GM23248 (cell line): ENCODE measurements at regions not wholly inside any gene's neighbourhood (a gene's known extent, or its start where the extent isn't known, plus 50 kb on each side); places are given as distances from the start of the nearest gene placed in this dataset.

Experiments used
- DNase-seq: peaks from one replicate; pipeline ENCODE4 v3.0.0-alpha.2; 2015
- H2AFZ ChIP-seq: fragments of 200-600 bp; sonication (generic); 2 replicates; pipeline ENCODE4 v1.6.1; 2016; ENCODE audit warnings: antibody characterized with exemption
- H3F3A ChIP-seq: fragments of 200-600 bp; sonication (generic); 2 replicates; pipeline ENCODE4 v1.6.1; 2016; ENCODE audit warnings: mild to moderate bottlenecking, antibody characterized with exemption, mixed run types; ENCODE audit not compliant: insufficient read depth
- H3K27ac ChIP-seq: fragments of 200-600 bp; sonication (generic); 2 replicates; pipeline ENCODE4 v1.5.1; 2016; ENCODE audit warnings: mild to moderate bottlenecking
- H3K27me3 ChIP-seq: fragments of 200-600 bp; sonication (generic); replicated peaks from 2 replicates; pipeline ENCODE4 v1.6.1; 2016; ENCODE audit warnings: mild to moderate bottlenecking; ENCODE audit not compliant: insufficient read depth
- H3K36me3 ChIP-seq: fragments of 200-600 bp; sonication (generic); 2 replicates; pipeline ENCODE4 v1.6.1; 2016; ENCODE audit warnings: low read depth, mild to moderate bottlenecking
- H3K4me1 ChIP-seq: fragments of 200-600 bp; sonication (generic); 2 replicates; pipeline ENCODE4 v1.6.1; 2016; ENCODE audit warnings: mild to moderate bottlenecking; ENCODE audit not compliant: insufficient read depth
- H3K4me2 ChIP-seq: fragments of 200-600 bp; sonication (generic); one replicate; pipeline ENCODE4 v1.6.1; 2016; ENCODE audit warnings: mild to moderate bottlenecking; ENCODE audit not compliant: unreplicated experiment
- H3K4me3 ChIP-seq: fragments of 200-600 bp; sonication (generic); 2 replicates; pipeline ENCODE4 v1.5.1; 2016; ENCODE audit warnings: mild to moderate bottlenecking
- H3K79me2 ChIP-seq: fragments of 200-600 bp; sonication (generic); 2 replicates; pipeline ENCODE4 v1.6.1; 2016; ENCODE audit warnings: mild to moderate bottlenecking; ENCODE audit not compliant: insufficient read depth
- H3K9ac ChIP-seq: fragments of 200-600 bp; sonication (generic); 2 replicates; pipeline ENCODE4 v1.6.1; 2016; ENCODE audit warnings: mild to moderate bottlenecking
- H3K9me2 ChIP-seq: fragments of 200-600 bp; sonication (generic); 2 replicates; pipeline ENCODE4 v1.6.1; 2016; ENCODE audit warnings: mixed run types, mild to moderate bottlenecking, moderate library complexity; ENCODE audit not compliant: insufficient read depth
- H3K9me3 ChIP-seq: fragments of 200-600 bp; sonication (generic); one replicate; pipeline ENCODE4 v1.6.1; 2017; ENCODE audit warnings: low read depth
- H4K20me1 ChIP-seq: fragments of 200-600 bp; sonication (generic); 2 replicates; pipeline ENCODE4 v1.6.0; 2016; ENCODE audit not compliant: insufficient read depth
- EZH2 ChIP-seq: fragments of 200-600 bp; sonication (generic); IDR thresholded peaks from 2 replicates; pipeline ENCODE4 v1.6.1; 2018; ENCODE audit warnings: antibody characterized with exemption, mild to moderate bottlenecking; ENCODE audit not compliant: insufficient read depth, poor library complexity, severe bottlenecking
- EZH2phosphoT487 ChIP-seq: fragments of 200-600 bp; sonication (generic); IDR thresholded peaks from 2 replicates; pipeline ENCODE4 v1.6.1; 2018; ENCODE audit warnings: antibody characterized with exemption, moderate library complexity, mild to moderate bottlenecking, low read depth; ENCODE audit not compliant: insufficient read depth
- WGBS, 2 experiments: methylation state at CpG; one replicate each; pipeline ENCODE4 v1.1.6; 2015 to 2017; ENCODE audit warnings: low lambda C conversion rate in 2 of 2, low coverage in 1 of 2; ENCODE audit errors: missing lambda C conversion rate in 2 of 2; 5-methylcytosine and 5-hydroxymethylcytosine counted together
- in situ Hi-C: fragments of 300-500 bp; cut with MboI; formaldehyde crosslinking; loops from 2 replicates; pipeline ENCODE4 v1.15.0; 2020

GRCh38 chr13:32850316-32851052 is 165.7 kb upstream of the KL start:
- no peak overlapping the region for H3K4me3 ChIP-seq
- no peak overlapping the region for H2AFZ ChIP-seq
- H3K9me2 ChIP-seq = no peaks in the 10 kb centered on the region
- H3K9ac ChIP-seq = no peak overlapping the region
- H3K4me1 ChIP-seq = peaks cover 4% of the 10 kb centered on the region; the same call in 1 of the 2 replicates
- no peak for TF ChIP-seq EZH2
- no peak for TF ChIP-seq EZH2phosphoT487
- DNase-seq = peak; percentile 13
- in situ Hi-C loops = no loop called here
- 0 out of 2 replicates have a peak, but pooled peaks cover 4% of the 10 kb centered on the region for H3F3A ChIP-seq
- no peaks in the 10 kb centered on the region for H3K9me3 ChIP-seq
- no peaks in the 10 kb centered on the region for H3K36me3 ChIP-seq
- no peaks in the 10 kb centered on the region for H3K79me2 ChIP-seq
- no peak overlapping the region for H3K27ac ChIP-seq
- WGBS, 2 experiments = 33 to 35% methylated on average over 8 of the region's 8 CpGs
- peaks cover 7% of the 10 kb centered on the region; the same call in 1 of the 2 replicates for H3K27me3 ChIP-seq
- no peaks in the 10 kb centered on the region for H4K20me1 ChIP-seq
- no peak overlapping the region for H3K4me2 ChIP-seq

- 0 out of 2 replicates have a peak, but pooled peaks cover 4% of the 10 kb centered on the region for H3F3A ChIP-seq
- H3K9me2 ChIP-seq = no peaks in the 10 kb centered on the region
- H3K4me3 ChIP-seq = no peak overlapping the region
- no peak for DNase-seq
- H3K36me3 ChIP-seq = no peaks in the 10 kb centered on the region
- H3K79me2 ChIP-seq = no peaks in the 10 kb centered on the region
- in situ Hi-C loops = no loop called here
- 69 to 70% methylated on average over 8 of the region's 8 CpGs for WGBS, 2 experiments
- H3K27ac ChIP-seq = no peak overlapping the region
- peaks cover 4% of the 10 kb centered on the region; the same call in 1 of the 2 replicates for H3K4me1 ChIP-seq
- no peaks in the 10 kb centered on the region for H3K9me3 ChIP-seq
- no peak overlapping the region for H3K4me2 ChIP-seq
- H3K9ac ChIP-seq = no peak overlapping the region
- H3K27me3 ChIP-seq = peaks cover 7% of the 10 kb centered on the region; the same call in 1 of the 2 replicates
- TF ChIP-seq EZH2phosphoT487 = no peak
- H4K20me1 ChIP-seq = no peaks in the 10 kb centered on the region
- no peak overlapping the region for H2AFZ ChIP-seq
Measured at GRCh38 chr13:32851083-32852069, 164.8 kb upstream of the KL start.

- Histone ChIP-seq H3K9ac (no peak overlapping the region), H3F3A (0 out of 2 replicates have a peak, but pooled peaks cover 4% of the 10 kb centered on the region), H4K20me1 (no peaks in the 10 kb centered on the region), H3K79me2 (no peaks in the 10 kb centered on the region), H3K36me3 (no peaks in the 10 kb centered on the region), H3K4me3 (no peak overlapping the region), H2AFZ (no peak overlapping the region), H3K27me3 (peaks cover 7% of the 10 kb centered on the region; the same call in 1 of the 2 replicates), H3K4me2 (no peak overlapping the region), H3K4me1 (peaks cover 4% of the 10 kb centered on the region; the same call in 1 of the 2 replicates), H3K9me3 (no peaks in the 10 kb centered on the region), H3K27ac (no peak overlapping the region), H3K9me2 (no peaks in the 10 kb centered on the region)
- TF ChIP-seq EZH2phosphoT487 (no peak), EZH2 (no peak)
- DNase-seq = peak; percentile 25
- 47 to 61% methylated on average over 1 of the region's 1 CpG for WGBS, 2 experiments
- in situ Hi-C loops = no loop called here
Measured at GRCh38 chr13:32852526-32852925, 163.7 kb upstream of the KL start.

- no peak overlapping the region for H3K4me2 ChIP-seq
- H3K9me2 ChIP-seq = no peaks in the 10 kb centered on the region
Measured at GRCh38 chr13:32857077-32857476, 159.1 kb upstream of the KL start.

More at GRCh38 chr13:32857077-32857476, 159.1 kb upstream of the KL start:
- Histone ChIP-seq H3K27ac (no peak overlapping the region), H3K27me3 (no peaks in the 10 kb centered on the region), H3K79me2 (no peaks in the 10 kb centered on the region), H3K9me3 (no peaks in the 10 kb centered on the region), H2AFZ (no peak overlapping the region), H3K4me3 (no peak overlapping the region), H3K4me1 (peaks cover 4% of the 10 kb centered on the region; the same call in 1 of the 2 replicates), H3K36me3 (no peaks in the 10 kb centered on the region), H4K20me1 (no peaks in the 10 kb centered on the region), H3K9ac (no peak overlapping the region), H3F3A (0 out of 2 replicates have a peak, but pooled peaks cover 4% of the 10 kb centered on the region)
- WGBS, 2 experiments = 73 to 74% methylated on average over 2 of the region's 2 CpGs
- in situ Hi-C loops = no loop called here
- no peak for DNase-seq
- TF ChIP-seq EZH2 (no peak), EZH2phosphoT487 (no peak)
